GM12878 (cell line): ENCODE measurements at regions not wholly inside any gene's neighbourhood (a gene's known extent, or its start where the extent isn't known, plus 50 kb on each side); places are given as distances from the start of the nearest gene placed in this dataset.

Experiments used
- CEBPB ChIP-seq, 2 experiments: fragments of 150-350 bp in 1 of 2; IDR thresholded peaks; 2 replicates each; pipeline ENCODE4 v1.6.1; 2012 to 2014; ENCODE audit warnings: low read depth in 2 of 2, low read length in 2 of 2, borderline replicate concordance in 1 of 2, inconsistent platforms in 1 of 2
- CREM ChIP-seq: IDR thresholded peaks from 2 replicates; pipeline ENCODE4 v1.6.1; 2014; ENCODE audit warnings: antibody characterized with exemption, low read depth
- ESRRA ChIP-seq: IDR thresholded peaks from 2 replicates; pipeline ENCODE4 v1.6.1; 2012; ENCODE audit warnings: mild to moderate bottlenecking, low read length, improper control_type of control experiment
- FOXM1 ChIP-seq: IDR thresholded peaks from 2 replicates; pipeline ENCODE4 v1.6.1; 2012; ENCODE audit warnings: low read depth, mild to moderate bottlenecking, inconsistent platforms, low read length, moderate library complexity
- MAX ChIP-seq: IDR thresholded peaks from 2 replicates; pipeline ENCODE4 v1.6.1; 2012; ENCODE audit warnings: low read depth, low read length, improper control_type of control experiment
- NRF1 ChIP-seq: conservative IDR thresholded peaks from 2 replicates; pipeline ENCODE4 v1.6.1; 2011; ENCODE audit warnings: mild to moderate bottlenecking, low read depth, low read length, improper control_type of control experiment
- POLR2AphosphoS5 ChIP-seq: IDR thresholded peaks from 2 replicates; pipeline ENCODE4 v1.6.1; 2011; ENCODE audit warnings: mild to moderate bottlenecking, low read length, inconsistent platforms
- TARDBP ChIP-seq: IDR thresholded peaks from 2 replicates; pipeline ENCODE4 v1.6.1; 2016; ENCODE audit warnings: borderline replicate concordance

- TF ChIP-seq FOXM1 (no peak), CREM (no peak), TARDBP (no peak), MAX (no peak), ESRRA (no peak), CEBPB (IDR thresholded peaks at IDR 0.05; ENCODE audit: borderline replicate concordance in 1 of 2, low read depth in 2 of 2, low read length in 2 of 2) (no peak), NRF1 (no peak), POLR2AphosphoS5 (no peak)
Observed at GRCh38 chr2:220393711-220394110, 766.3 kb downstream of the SLC4A3 start.
